ENCODE measurements at regions not wholly inside any gene's neighbourhood (a gene's known extent, or its start where the extent isn't known, plus 50 kb on each side); places are given as distances from the start of the nearest gene placed in this dataset.
A peak's percentile ranks its signal among the peaks of the same experiment; 100 is the strongest.

DNA sequence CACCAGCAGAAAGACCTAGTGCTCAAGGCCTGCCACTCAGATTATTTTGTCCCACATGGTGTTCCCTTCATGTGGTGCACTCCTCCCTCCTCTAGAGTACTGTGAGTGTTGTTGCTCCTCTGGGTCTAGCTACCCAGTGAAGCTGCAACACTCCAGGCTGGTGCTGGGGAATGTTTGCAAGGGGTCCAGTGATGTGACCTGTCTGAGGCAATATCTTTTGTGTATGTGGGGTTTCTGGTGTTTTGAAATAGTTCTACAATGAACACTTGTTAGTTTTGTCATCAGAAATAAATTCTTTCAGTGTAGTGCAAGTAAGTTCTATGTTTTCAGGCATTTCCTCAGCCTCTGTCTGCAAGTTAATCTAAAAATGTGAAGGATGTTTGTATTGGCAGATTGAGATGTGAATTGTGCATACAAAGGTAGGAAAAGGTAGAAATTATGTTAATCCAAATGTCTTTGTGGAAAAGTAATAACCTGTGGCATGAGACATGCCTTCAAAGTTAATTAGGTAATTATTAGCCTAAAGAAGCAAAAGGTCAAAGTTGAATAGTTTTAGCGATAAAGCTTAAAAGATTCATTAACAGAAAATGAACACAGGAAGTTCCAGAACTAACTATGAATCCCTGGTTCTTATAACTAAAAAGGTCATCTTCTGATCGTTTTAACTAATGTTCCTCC lies 616.8 kb downstream of the LTN1 start:
- no peak for DNase-seq (ENCODE audit: low spot score)
- in situ Hi-C loops (cut with HindIII; ENCODE audit: low sequenced_read_pairs), result no loop called here

- no peak for DNase-seq (ENCODE audit: low spot score)
- in situ Hi-C loops (cut with HindIII; ENCODE audit: low sequenced_read_pairs), result no loop called here
Observed at GRCh38 chr21:28374881-28375280, 617.8 kb downstream of the LTN1 start.

- DNase-seq (ENCODE audit: low spot score), result no peak
- in situ Hi-C loops (cut with HindIII; ENCODE audit: low sequenced_read_pairs), result no loop called here
Observed at GRCh38 chr21:28371713-28372112, 621.0 kb downstream of the LTN1 start.

- in situ Hi-C loops (cut with HindIII; ENCODE audit: low sequenced_read_pairs), result no loop called here
- no peak for DNase-seq (ENCODE audit: low spot score)
Observed at GRCh38 chr21:28359300-28359699, 633.4 kb downstream of the LTN1 start.

- in situ Hi-C loops (cut with HindIII; ENCODE audit: low sequenced_read_pairs), result no loop called here
- no peak for DNase-seq (ENCODE audit: low spot score)
Observed at GRCh38 chr21:28358702-28359101, 634.0 kb downstream of the LTN1 start.

DNA sequence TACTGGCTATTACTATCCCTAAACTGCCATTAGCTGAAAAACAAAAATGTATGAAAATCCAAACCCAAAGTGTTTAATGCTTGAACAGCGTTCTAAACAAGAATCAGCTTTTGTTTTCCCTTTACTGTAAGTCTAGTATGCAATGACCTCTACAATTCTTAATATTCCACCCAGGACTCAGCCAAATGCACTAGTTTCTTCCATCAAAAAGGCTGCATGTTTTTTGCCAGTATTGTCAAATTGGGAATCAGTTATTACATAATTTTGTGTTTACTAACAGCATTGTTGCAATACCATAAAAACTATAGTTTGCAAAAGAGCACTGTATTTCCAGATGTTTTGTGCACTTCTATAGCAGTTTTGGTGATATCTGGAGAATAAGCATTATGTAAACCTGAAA lies 634.5 kb downstream of the LTN1 start:
- DNase-seq (ENCODE audit: low spot score), result no peak
- in situ Hi-C loops (cut with HindIII; ENCODE audit: low sequenced_read_pairs), result no loop called here

DNA sequence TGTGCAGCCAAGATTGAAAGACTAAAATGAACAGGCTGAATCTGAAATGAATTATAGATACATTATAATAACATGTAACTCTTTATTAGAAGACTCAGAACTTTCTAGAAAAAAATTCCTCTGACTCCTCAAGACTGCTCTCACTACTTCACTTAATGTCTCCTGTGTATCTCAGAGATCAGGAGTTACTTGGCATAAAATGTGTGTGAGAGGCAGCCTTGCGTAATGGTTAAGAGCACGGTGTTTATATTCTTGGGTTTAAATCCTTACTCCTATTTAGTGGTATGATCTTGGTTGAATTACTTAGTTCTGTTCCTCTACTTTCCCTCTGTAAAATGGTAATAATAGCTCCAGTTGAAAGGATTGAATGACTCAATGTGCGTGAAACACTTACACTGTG lies 634.9 kb downstream of the LTN1 start:
- no peak for DNase-seq (ENCODE audit: low spot score)
- in situ Hi-C loops (cut with HindIII; ENCODE audit: low sequenced_read_pairs), result no loop called here

DNA sequence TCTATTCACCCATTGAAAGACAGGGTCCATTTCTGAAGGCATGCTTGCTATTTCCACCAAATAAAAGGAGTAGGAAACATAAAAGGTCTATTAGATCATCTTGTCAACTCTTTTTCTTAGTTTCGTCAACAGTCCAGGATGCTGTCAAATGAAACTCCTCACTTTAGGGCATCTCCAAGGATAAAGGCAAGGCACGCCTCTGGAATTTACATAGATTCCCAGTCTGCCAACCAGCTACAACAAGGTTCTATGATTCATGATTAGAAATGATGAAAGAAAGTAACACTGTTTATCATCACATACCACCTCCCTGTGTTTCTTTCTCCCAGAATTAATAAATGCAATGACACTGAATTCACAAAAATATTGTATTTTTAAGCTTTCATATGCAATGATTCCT lies 636.3 kb downstream of the LTN1 start:
- in situ Hi-C loops (cut with HindIII; ENCODE audit: low sequenced_read_pairs), result no loop called here
- no peak for DNase-seq (ENCODE audit: low spot score)

DNA sequence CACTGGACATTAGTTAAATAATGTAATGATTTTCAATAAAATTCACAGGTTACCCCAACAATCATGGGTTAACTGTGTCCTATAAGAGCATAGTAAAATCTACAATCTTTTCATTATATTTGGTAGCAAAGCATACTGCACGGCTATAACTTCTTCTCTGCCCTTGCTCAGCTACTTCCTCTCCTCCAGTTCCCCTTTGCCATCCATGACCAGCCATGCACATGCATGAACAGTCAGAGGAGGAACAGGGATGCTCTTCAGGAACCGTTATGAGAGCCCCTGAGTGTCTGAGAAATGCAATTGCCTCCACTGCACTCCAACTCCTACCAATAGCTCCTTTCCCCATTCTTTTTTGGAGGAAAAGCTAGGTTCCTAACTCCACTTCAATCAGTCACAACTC lies 646.7 kb downstream of the LTN1 start:
- DNase-seq (ENCODE audit: low spot score), result no peak
- in situ Hi-C loops (cut with HindIII; ENCODE audit: low sequenced_read_pairs), result no loop called here

GRCh38 chr21:28344985-28345384 lies 647.7 kb downstream of the LTN1 start:
- in situ Hi-C loops (cut with HindIII; ENCODE audit: low sequenced_read_pairs), result no loop called here
- no peak for DNase-seq (ENCODE audit: low spot score)

DNA sequence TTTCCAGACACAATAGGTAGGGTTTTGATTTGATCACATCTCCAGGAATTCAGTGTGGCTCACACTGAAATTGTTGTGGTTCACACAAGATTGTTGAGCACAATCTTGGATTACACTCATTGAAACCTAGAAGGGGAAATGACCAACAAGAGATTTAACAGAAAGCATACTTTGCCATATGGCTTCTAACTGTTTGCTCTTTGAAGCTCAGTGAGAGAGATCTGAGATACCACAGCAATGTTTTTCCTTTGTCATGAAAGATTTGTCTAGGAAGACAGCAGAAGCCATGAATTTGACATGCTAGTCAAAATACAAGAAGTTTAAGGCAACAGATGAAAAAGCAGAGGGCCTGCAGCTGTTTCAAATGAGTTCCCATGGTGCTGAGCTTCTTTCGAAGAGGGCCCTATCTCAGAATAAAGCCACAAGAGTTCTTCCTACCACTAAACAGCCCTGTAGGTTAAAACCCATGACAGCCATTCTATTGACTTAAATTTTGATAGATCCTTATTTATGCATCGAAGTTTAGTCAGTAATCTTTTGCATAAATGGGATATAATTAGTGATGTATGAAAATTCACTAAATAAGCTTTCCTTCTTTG lies 650.4 kb downstream of the LTN1 start:
- no peak for DNase-seq (ENCODE audit: low spot score)
- in situ Hi-C loops (cut with HindIII; ENCODE audit: low sequenced_read_pairs), result no loop called here

GRCh38 chr21:28339403-28339802 lies 653.3 kb downstream of the LTN1 start:
- no peak for DNase-seq (ENCODE audit: low spot score)
- in situ Hi-C loops (cut with HindIII; ENCODE audit: low sequenced_read_pairs), result no loop called here

- DNase-seq (ENCODE audit: low spot score), result no peak
- in situ Hi-C loops (cut with HindIII; ENCODE audit: low sequenced_read_pairs), result no loop called here
Observed at GRCh38 chr21:28338701-28339305, 653.9 kb downstream of the LTN1 start.

DNA sequence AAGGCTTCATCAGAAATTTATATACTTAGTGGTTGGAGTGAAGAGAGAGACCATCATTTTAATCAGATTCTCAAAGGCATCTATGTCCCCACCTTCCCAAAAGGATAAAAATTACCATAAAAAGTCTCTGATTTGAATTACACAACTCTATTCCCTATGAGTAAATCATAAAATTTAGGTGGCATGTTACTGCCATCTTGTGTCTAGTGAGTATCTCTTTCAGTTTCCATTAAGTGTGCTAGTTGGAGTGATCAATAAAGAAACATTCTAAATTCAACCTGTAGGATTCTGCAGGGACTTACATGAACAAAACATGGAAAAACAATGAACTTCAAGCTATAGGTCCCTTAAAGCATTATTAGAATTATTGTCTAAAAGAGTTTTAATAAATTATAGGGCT lies 655.4 kb downstream of the LTN1 start:
- peak; percentile 27 for DNase-seq (ENCODE audit: low spot score)
- in situ Hi-C loops (cut with HindIII; ENCODE audit: low sequenced_read_pairs), result no loop called here

- in situ Hi-C loops (cut with HindIII; ENCODE audit: low sequenced_read_pairs), result no loop called here
- peak; percentile 29 for DNase-seq (ENCODE audit: low spot score)
Observed at GRCh38 chr21:28336314-28336713, 656.4 kb downstream of the LTN1 start.

GRCh38 chr21:28334407-28334806 lies 658.3 kb downstream of the LTN1 start:
- in situ Hi-C loops (cut with HindIII; ENCODE audit: low sequenced_read_pairs), result no loop called here
- DNase-seq (ENCODE audit: low spot score), result no peak

DNA sequence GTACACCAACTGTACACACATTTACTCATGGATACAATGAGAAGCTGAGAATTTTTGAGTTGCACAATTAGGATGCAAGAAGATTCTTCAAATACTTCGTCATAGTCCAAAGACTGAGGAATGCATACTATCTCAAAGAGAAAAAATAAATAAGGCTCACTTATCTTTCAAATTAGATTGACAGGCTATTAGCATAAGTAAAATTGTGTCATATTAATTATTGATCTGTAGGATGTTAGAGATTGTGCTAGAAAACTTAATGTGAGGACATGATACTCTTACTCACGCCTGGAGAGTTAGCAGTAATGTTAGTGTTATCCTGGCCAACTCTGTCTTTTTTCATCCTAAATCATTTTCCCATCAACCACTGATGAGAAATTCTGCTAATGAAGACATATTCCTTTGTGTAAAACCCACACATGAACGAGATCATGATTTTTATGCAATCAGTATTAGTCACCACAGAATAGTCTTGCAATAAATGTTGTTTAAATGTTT lies 659.0 kb downstream of the LTN1 start:
- no peak for DNase-seq (ENCODE audit: low spot score)
- in situ Hi-C loops (cut with HindIII; ENCODE audit: low sequenced_read_pairs), result no loop called here

GRCh38 chr21:28332796-28333195 lies 659.9 kb downstream of the LTN1 start:
- in situ Hi-C loops (cut with HindIII; ENCODE audit: low sequenced_read_pairs), result no loop called here
- DNase-seq (ENCODE audit: low spot score), result no peak

GRCh38 chr21:28325618-28326017 lies 667.1 kb downstream of the LTN1 start:
- in situ Hi-C loops (cut with HindIII; ENCODE audit: low sequenced_read_pairs), result no loop called here
- no peak for DNase-seq (ENCODE audit: low spot score)

- in situ Hi-C loops (cut with HindIII; ENCODE audit: low sequenced_read_pairs), result no loop called here
- no peak for DNase-seq (ENCODE audit: low spot score)
Observed at GRCh38 chr21:28324690-28325089, 668.0 kb downstream of the LTN1 start.

All from G401 (cell line).